Chondrocyte (in vitro differentiated cells): ENCODE measurements at regions not wholly inside any gene's neighbourhood (a gene's known extent, or its start where the extent isn't known, plus 50 kb on each side); places are given as distances from the start of the nearest gene placed in this dataset.

ENCODE experiments used
- DNase-seq: peaks from one replicate; pipeline ENCODE4 v3.0.0; 2021; ENCODE audit warnings: mixed read lengths, low spot score
- H3K27ac Mint-ChIP-seq: one replicate; pipeline ENCODE4 v1.8.0; 2021; ENCODE audit warnings: mild to moderate bottlenecking, moderate library complexity, mixed read lengths; ENCODE audit not compliant: unreplicated experiment
- H3K27me3 Mint-ChIP-seq: 2 replicates; pipeline ENCODE4 v1.8.0; 2021; ENCODE audit warnings: low read depth, mixed read lengths
- H3K36me3 Mint-ChIP-seq: 2 replicates; pipeline ENCODE4 v1.8.0; 2021; ENCODE audit warnings: low read depth, mixed read lengths
- H3K4me1 Mint-ChIP-seq: 2 replicates; pipeline ENCODE4 v1.8.0; 2021; ENCODE audit warnings: low read depth, mild to moderate bottlenecking, mixed read lengths
- H3K4me3 Mint-ChIP-seq: one replicate; pipeline ENCODE4 v1.8.0; 2021; ENCODE audit warnings: mild to moderate bottlenecking, moderate library complexity, mixed read lengths; ENCODE audit not compliant: unreplicated experiment
- H3K9me3 Mint-ChIP-seq: 2 replicates; pipeline ENCODE4 v1.8.0; 2021; ENCODE audit warnings: low read depth, mixed read lengths
- CTCF ChIP-seq: fragments of 200-600 bp; sonication (generic); IDR thresholded peaks from 2 replicates; pipeline ENCODE4 v1.5.0; 2021; ENCODE audit warnings: antibody characterized with exemption, mild to moderate bottlenecking, moderate library complexity

- Mint-ChIP-seq H3K27ac (no peak overlapping the region), H3K9me3 (peaks cover 2% of the 10 kb centered on the region), H3K27me3 (peaks cover 8% of the 10 kb centered on the region), H3K4me3 (no peak overlapping the region), H3K4me1 (peaks cover 26% of the 10 kb centered on the region), H3K36me3 (peaks cover 2% of the 10 kb centered on the region)
- no peak for DNase-seq
- TF ChIP-seq CTCF: no peak
Observed at GRCh38 chr9:96126321-96126881, 175.6 kb downstream of the HSD17B3 start.

- Mint-ChIP-seq H3K9me3 (peaks cover 2% of the 10 kb centered on the region), H3K27ac (no peak overlapping the region), H3K4me1 (peaks cover 28% of the 10 kb centered on the region), H3K27me3 (peaks cover 5% of the 10 kb centered on the region), H3K36me3 (no peaks in the 10 kb centered on the region), H3K4me3 (no peak overlapping the region)
- TF ChIP-seq CTCF: no peak
- no peak for DNase-seq
Observed at GRCh38 chr9:96125624-96126023, 176.4 kb downstream of the HSD17B3 start.

- no peaks in the 10 kb centered on the region for H3K36me3 Mint-ChIP-seq
- H3K9me3 Mint-ChIP-seq: peaks cover 11% of the 10 kb centered on the region
- no peak overlapping the region for H3K4me3 Mint-ChIP-seq
- peak overlapping the region; percentile 84 for H3K27ac Mint-ChIP-seq
- TF ChIP-seq CTCF: no peak
- DNase-seq: no peak
- peaks cover 28% of the 10 kb centered on the region for H3K4me1 Mint-ChIP-seq
- no peaks in the 10 kb centered on the region for H3K27me3 Mint-ChIP-seq
Observed at GRCh38 chr9:96122751-96123150, 179.2 kb downstream of the HSD17B3 start.

GRCh38 chr9:96122282-96122681, 179.7 kb downstream of the HSD17B3 start:
- no peak for TF ChIP-seq CTCF
- peak overlapping the region; percentile 84 for H3K27ac Mint-ChIP-seq
- H3K4me3 Mint-ChIP-seq: no peak overlapping the region
- H3K36me3 Mint-ChIP-seq: no peaks in the 10 kb centered on the region
- peaks cover 14% of the 10 kb centered on the region for H3K9me3 Mint-ChIP-seq
- peaks cover 28% of the 10 kb centered on the region for H3K4me1 Mint-ChIP-seq
- H3K27me3 Mint-ChIP-seq: no peaks in the 10 kb centered on the region
- DNase-seq: no peak

GRCh38 chr9:96121136-96121535, 180.8 kb downstream of the HSD17B3 start:
- H3K36me3 Mint-ChIP-seq: no peaks in the 10 kb centered on the region
- H3K9me3 Mint-ChIP-seq: peaks cover 14% of the 10 kb centered on the region
- no peak for DNase-seq
- peaks cover 24% of the 10 kb centered on the region for H3K4me1 Mint-ChIP-seq
- H3K4me3 Mint-ChIP-seq: no peak overlapping the region
- no peaks in the 10 kb centered on the region for H3K27me3 Mint-ChIP-seq
- no peak overlapping the region for H3K27ac Mint-ChIP-seq
- TF ChIP-seq CTCF: no peak
